Stimulated activated CD4-positive, alpha-beta T cell treated with anti-CD3 and anti-CD28 coated beads, TNF-alpha, amount 100 ng/mL, for 48 hours (primary cell): ENCODE measurements at regions not wholly inside any gene's neighbourhood (a gene's known extent, or its start where the extent isn't known, plus 50 kb on each side); places are given as distances from the start of the nearest gene placed in this dataset.
"Not testable (repeated sequence)": the region's sequence is repeated elsewhere in the genome, so short reads cannot be mapped to it uniquely, and the experiment has no call there.

Experiments used
- DNase-seq, 3 donors: peaks; one replicate each; pipeline ENCODE4 v3.0.0-alpha.2; 2020; ENCODE audit warnings: low read depth in 3 of 3

GRCh38 chr6:6811128-6812009 is 222.8 kb downstream of the LY86 start:
- no peak for DNase-seq

DNA sequence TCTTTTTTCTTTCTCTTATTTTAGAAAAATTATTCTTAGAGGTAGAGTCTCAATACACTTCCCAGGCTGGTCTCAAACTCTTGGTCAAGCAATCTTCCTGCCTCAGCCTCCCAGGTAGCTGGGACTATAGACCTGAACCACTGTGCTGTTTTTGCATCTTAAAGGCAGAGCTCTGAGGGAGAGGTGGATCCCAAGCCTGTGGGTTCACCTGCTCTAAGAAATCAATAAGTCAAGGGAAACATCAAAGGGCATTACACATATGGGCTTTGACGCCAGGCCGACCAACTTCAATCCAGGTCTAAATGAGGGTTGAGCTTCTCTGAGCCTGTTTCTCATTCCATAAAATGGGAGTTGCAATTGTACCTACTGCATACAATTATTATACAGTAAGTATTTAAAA is 223.9 kb downstream of the LY86 start:
- no peak for DNase-seq

GRCh38 chr6:6815732-6816131 is 227.2 kb downstream of the LY86 start:
- DNase-seq, result no peak

DNA sequence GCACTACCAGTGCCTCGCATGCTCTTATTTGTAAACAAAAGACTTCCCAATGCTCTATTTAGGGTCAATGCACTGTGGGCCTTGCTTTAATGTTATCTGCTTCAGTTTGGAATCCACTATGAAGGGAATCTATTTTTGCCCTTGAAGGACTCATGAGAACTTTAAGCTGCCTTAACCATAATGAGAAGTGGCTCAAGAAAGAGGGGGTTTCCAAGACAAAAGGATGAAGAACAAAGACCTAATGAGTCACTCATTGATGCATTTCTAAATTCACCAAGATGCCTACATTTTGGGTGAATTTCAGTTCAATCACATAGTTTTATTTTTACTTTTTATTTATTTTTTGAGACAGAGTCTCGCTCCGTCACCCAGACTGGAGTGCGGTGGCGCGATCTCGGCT is 228.2 kb downstream of the LY86 start:
- DNase-seq, result no peak

GRCh38 chr6:6818078-6818639 is 229.6 kb downstream of the LY86 start:
- no peak for DNase-seq

DNA sequence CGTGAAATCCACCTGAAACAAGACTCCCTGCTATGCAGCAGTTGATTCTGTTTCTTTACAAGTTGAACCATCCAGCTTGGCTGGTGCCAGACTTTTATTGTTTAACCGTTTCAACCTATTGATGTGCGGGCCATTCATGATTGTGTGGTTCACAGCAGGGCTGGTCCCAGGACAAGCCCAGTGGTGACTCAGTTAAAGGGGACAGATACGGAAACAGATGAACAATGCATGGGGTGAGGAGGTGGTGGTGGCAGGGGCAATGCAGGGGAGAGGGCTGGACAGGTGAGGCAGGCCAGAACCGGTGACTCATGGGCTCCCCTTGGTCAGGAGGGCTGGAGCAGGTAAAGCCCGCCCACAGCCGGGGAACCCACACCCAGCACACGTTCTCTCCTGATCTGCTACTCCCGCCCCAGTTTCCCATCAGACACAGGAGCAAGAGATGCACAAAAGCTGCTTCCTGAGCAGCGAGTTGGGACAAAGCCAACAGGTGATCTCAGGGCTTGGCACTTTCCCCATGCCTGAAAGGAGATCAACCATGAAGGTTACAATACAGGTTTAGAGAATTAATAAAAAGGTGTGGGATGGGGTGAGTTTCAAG is 232.2 kb downstream of the LY86 start:
- DNase-seq, result no peak

DNA sequence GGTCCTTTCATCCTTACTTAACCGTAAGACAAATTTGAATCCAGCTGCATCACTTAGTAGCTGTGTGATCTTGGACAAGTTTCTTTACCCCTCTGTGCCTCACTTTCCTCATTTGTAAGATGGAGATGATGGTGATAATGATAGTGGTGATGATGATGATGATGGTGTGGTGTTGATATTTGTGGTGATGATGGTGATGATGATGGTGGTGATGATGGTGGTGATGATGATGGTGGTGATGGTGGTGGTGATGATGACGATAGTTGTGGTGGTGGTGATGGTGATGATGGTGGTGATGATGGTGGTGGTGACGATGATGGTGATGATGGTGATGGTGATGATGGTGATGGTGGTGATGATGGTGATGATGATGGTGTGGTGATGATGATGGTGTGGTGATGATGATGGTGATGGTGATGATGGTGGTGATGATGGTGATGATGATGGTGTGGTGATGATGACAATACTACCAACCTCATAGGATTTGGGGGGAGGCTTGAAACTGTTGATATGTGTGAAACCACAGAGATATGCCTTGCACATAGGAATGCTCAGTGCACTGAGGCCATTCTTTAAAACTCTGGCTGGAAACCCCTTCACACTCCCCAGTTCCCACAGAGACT is 233.2 kb downstream of the LY86 start:
- no peak for DNase-seq

DNA sequence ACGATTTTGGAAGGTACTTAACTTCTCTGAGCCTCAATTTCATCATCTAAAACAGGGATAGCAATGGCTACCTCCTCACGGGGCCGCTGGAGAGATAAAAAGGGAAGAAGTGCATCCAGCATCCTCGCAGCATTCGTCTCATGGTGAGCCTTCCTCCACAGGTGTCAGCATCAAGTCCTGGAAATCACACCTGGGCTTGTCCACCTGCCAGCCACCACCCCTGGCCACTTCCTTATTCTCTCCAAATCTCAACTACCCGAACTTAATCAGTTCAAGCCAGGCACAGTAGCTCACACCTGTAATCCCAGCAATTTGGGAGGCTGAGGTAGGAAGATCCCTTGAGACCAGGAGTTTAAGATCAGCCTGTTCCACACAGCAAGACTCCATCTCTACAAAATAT is 234.5 kb downstream of the LY86 start:
- no peak for DNase-seq

GRCh38 chr6:6823568-6824224 is 235.2 kb downstream of the LY86 start:
- DNase-seq, result no peak

DNA sequence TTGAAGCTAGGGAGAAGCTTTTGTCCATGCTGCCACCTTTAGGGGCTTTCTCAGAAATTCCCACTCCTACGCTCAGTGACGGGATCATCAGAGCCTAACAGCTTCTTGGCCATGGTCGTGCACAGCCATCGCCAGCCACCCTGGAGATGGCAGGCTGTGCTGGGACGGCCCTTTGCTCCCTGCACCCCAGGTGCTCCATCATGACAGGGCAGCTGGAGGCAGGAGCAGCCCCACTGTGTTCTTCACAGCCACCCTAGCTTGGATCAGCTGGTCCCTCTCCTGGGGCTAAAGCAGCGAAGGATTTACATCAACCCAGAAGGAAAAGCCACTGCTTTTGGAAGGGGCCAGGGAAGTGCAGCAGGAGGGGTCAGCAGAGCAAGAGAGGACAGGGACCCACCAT is 235.9 kb downstream of the LY86 start:
- DNase-seq, result no peak

- no peak for DNase-seq
Measured at GRCh38 chr6:6825193-6825784, 236.8 kb downstream of the LY86 start.

- DNase-seq, result no peak
Measured at GRCh38 chr6:6826095-6826901, 237.8 kb downstream of the LY86 start.

- DNase-seq, result no peak
Measured at GRCh38 chr6:6826961-6827360, 238.4 kb downstream of the LY86 start.

GRCh38 chr6:6829872-6830685 is 241.6 kb downstream of the LY86 start:
- no peak for DNase-seq

- not testable (repeated sequence) for DNase-seq
Measured at GRCh38 chr6:6830686-6831063, 242.2 kb downstream of the LY86 start.

GRCh38 chr6:6832439-6832838 is 243.9 kb downstream of the LY86 start:
- no peak for DNase-seq

DNA sequence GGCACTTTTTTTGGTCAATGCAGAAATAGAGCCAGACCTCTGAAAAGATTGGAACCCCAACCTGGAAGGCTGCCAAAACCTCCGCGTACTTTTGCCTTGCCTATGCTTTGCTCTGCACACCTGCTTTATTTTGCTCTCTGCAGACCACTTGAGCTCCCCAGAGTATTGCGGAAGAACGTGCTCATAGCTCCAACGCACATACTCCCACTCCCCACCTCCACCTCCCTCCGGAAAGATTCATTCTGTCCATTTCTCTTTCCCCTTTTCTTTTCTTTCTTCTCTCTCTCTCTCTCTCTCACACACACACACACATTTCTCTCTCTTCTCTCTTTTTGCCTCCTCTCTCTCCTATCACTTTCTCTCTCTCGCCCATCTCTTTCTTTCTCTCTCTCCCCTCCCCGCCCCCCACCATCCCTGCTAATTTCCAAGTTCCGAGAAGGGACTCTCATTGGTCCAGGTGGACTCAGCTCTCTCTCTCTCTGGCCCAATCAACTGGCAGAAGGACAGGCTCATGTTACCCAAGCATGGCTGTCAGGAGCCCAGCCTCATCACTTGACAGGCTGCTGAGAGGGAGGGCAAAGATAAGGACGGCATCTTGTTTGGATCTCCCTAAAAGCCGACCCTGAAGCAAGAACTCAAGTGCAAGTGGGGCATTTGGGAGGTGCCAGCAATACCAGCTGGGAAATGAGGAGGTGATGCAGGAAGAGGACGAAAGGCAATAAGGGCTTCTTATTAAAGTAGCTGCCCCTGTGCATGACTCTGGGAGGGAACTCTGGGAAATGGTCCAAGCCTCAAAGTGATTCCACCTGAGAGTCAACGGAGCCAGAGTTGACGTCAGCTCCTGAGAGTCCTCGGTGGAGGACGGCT is 246.1 kb downstream of the LY86 start:
- DNase-seq, result no peak

GRCh38 chr6:6835223-6835503 is 246.6 kb downstream of the LY86 start:
- no peak for DNase-seq
